IMR-90 (cell line): ENCODE measurements at regions not wholly inside any gene's neighbourhood (a gene's known extent, or its start where the extent isn't known, plus 50 kb on each side); places are given as distances from the start of the nearest gene placed in this dataset.

Experiments
- ATAC-seq: fragments of 200-7000 bp; cut with Tn5 transposase; 2 replicates; pipeline ENCODE4 v1.9.1; 2020; ENCODE audit warnings: low read depth, mild to moderate bottlenecking, moderate library complexity
- BruUV-seq: library from RNA; stranded (reverse); fragments of 400-500 nt; replicated peaks from 2 replicates; lab custom pipeline; 2021; lab: Mats Ljungman, UMichigan
- CTCF ChIA-PET: fragments of 300-600 bp; formaldehyde crosslinking; extraction: SDS; loops from one replicate; lab custom pipeline; 2021; ENCODE audit warnings: antibody characterized with exemption; lab: Yijun Ruan, JAX
- POLR2A ChIA-PET: fragments of 300-600 bp; sonication (Branson Sonifier 250); formaldehyde crosslinking; loops from one replicate; lab custom pipeline; 2022; ENCODE audit warnings: antibody characterized with exemption; ENCODE audit not compliant: unreplicated experiment; lab: Charles Lee
- DNase-seq: peaks from one replicate; pipeline ENCODE4 v3.0.0; 2013
- H2AFZ ChIP-seq: replicated peaks from 2 replicates; pipeline ENCODE3; 2013; ENCODE audit warnings: low read length, mild to moderate bottlenecking; ENCODE audit not compliant: poor library complexity
- H2AK5ac ChIP-seq: 2 replicates; pipeline ENCODE4 v1.6.1; 2013; ENCODE audit warnings: low read depth, low read length, inconsistent platforms
- H2AK9ac ChIP-seq: replicated peaks from 2 replicates; pipeline ENCODE3; 2013; ENCODE audit warnings: mild to moderate bottlenecking, low read depth, low read length, moderate library complexity; ENCODE audit not compliant: poor library complexity
- H2BK120ac ChIP-seq: 2 replicates; pipeline ENCODE4 v1.6.1; 2013; ENCODE audit warnings: low read depth, low read length, inconsistent platforms
- H2BK15ac ChIP-seq: 3 replicates; pipeline ENCODE4 v1.6.1; 2013; ENCODE audit warnings: low read depth, low read length, inconsistent platforms
- H2BK20ac ChIP-seq: 2 replicates; pipeline ENCODE4 v1.6.1; 2013; ENCODE audit warnings: low read depth, mild to moderate bottlenecking, inconsistent platforms, low read length, moderate library complexity
- H2BK5ac ChIP-seq: 2 replicates; pipeline ENCODE4 v1.6.1; 2013; ENCODE audit warnings: mild to moderate bottlenecking, low read depth, low read length, inconsistent platforms; ENCODE audit not compliant: poor library complexity, severe bottlenecking
- H3K14ac ChIP-seq: replicated peaks from 2 replicates; pipeline ENCODE4 v1.6.1; 2013; ENCODE audit warnings: low read depth, low read length, inconsistent platforms
- H3K18ac ChIP-seq: 2 replicates; pipeline ENCODE4 v1.6.1; 2013; ENCODE audit warnings: low read depth, low read length, control low read depth
- H3K23ac ChIP-seq: 2 replicates; pipeline ENCODE4 v1.6.1; 2013; ENCODE audit warnings: low read depth, low read length, inconsistent platforms
- H3K27ac ChIP-seq: 2 replicates; pipeline ENCODE4 v1.5.1; 2013; ENCODE audit warnings: mild to moderate bottlenecking, control low read depth, low read length; ENCODE audit not compliant: insufficient read depth
- H3K27me3 ChIP-seq: 2 replicates; pipeline ENCODE4 v1.6.1; 2013; ENCODE audit warnings: low read length; ENCODE audit not compliant: control insufficient read depth, insufficient read depth
- H3K36me3 ChIP-seq: 2 replicates; pipeline ENCODE4 v1.6.1; 2013; ENCODE audit warnings: low read length, mixed read lengths; ENCODE audit not compliant: control insufficient read depth, insufficient read depth
- H3K4ac ChIP-seq: 2 replicates; pipeline ENCODE4 v1.6.1; 2013; ENCODE audit warnings: low read depth, low read length, inconsistent platforms
- H3K4me1 ChIP-seq: 2 replicates; pipeline ENCODE4 v1.6.1; 2013; ENCODE audit warnings: low read length, mixed read lengths; ENCODE audit not compliant: control insufficient read depth, insufficient read depth
- H3K4me2 ChIP-seq: 2 replicates; pipeline ENCODE4 v1.6.1; 2013; ENCODE audit warnings: low read depth, mild to moderate bottlenecking, control low read depth, low read length, moderate library complexity
- H3K4me3 ChIP-seq: 2 replicates; pipeline ENCODE4 v1.5.1; 2013; ENCODE audit warnings: low read depth, mild to moderate bottlenecking, control low read depth, low read length, moderate library complexity; ENCODE audit not compliant: insufficient read depth
- H3K56ac ChIP-seq: 2 replicates; pipeline ENCODE4 v1.6.1; 2013; ENCODE audit warnings: low read length, inconsistent platforms; ENCODE audit not compliant: insufficient read depth; ENCODE audit errors: extremely low read depth
- H3K79me1 ChIP-seq, 2 experiments: 2 replicates each; pipeline ENCODE4 v1.6.1; 2013; ENCODE audit warnings: low read length in 2 of 2, inconsistent platforms in 1 of 2, low read depth in 1 of 2
- H3K9ac ChIP-seq: 2 replicates; pipeline ENCODE4 v1.6.1; 2013; ENCODE audit warnings: low read depth, low read length, control low read depth
- H3K9me1 ChIP-seq: 2 replicates; pipeline ENCODE4 v1.6.1; 2013; ENCODE audit warnings: low read length, inconsistent platforms; ENCODE audit not compliant: insufficient read depth
- H3K9me3 ChIP-seq: 2 replicates; pipeline ENCODE4 v1.6.1; 2013; ENCODE audit warnings: low read length; ENCODE audit not compliant: control insufficient read depth, insufficient read depth
- H4K20me1 ChIP-seq: 2 replicates; pipeline ENCODE4 v1.6.1; 2013; ENCODE audit warnings: low read length, inconsistent platforms; ENCODE audit not compliant: insufficient read depth
- H4K5ac ChIP-seq: 2 replicates; pipeline ENCODE4 v1.6.1; 2013; ENCODE audit warnings: mild to moderate bottlenecking, low read depth, low read length, control low read depth
- H4K8ac ChIP-seq, 2 experiments: 2 replicates each; pipeline ENCODE4 v1.6.1; 2013; ENCODE audit warnings: low read depth in 2 of 2, low read length in 2 of 2, control low read depth in 1 of 2, inconsistent platforms in 1 of 2
- H4K91ac ChIP-seq: 2 replicates; pipeline ENCODE4 v1.6.1; 2013; ENCODE audit warnings: low read depth, low read length, inconsistent platforms; ENCODE audit not compliant: insufficient read depth
- BHLHE40 ChIP-seq: fragments of 150-350 bp; IDR thresholded peaks from 2 replicates; pipeline ENCODE4 v1.6.1; 2016; ENCODE audit warnings: mild to moderate bottlenecking, low read depth, low read length
- CEBPB ChIP-seq: IDR thresholded peaks from 2 replicates; pipeline ENCODE4 v1.6.1; 2012; ENCODE audit warnings: low read depth, low read length, improper control_type of control experiment
- CHD1 ChIP-seq: IDR thresholded peaks from 2 replicates; pipeline ENCODE4 v1.6.1; 2012; ENCODE audit warnings: low read depth, low read length, improper control_type of control experiment
- FOS ChIP-seq: fragments of 150-350 bp; IDR thresholded peaks from 2 replicates; pipeline ENCODE4 v1.6.1; 2016; ENCODE audit warnings: low read depth, low read length
- MAFK ChIP-seq: IDR thresholded peaks from 2 replicates; pipeline ENCODE4 v1.6.1; 2012; ENCODE audit warnings: low read depth, low read length, improper control_type of control experiment
- MAZ ChIP-seq: IDR thresholded peaks from 2 replicates; pipeline ENCODE4 v1.6.1; 2012; ENCODE audit warnings: low read depth, mild to moderate bottlenecking, low read length, improper control_type of control experiment, moderate library complexity, borderline replicate concordance
- MXI1 ChIP-seq: IDR thresholded peaks from 2 replicates; pipeline ENCODE4 v1.6.1; 2012; ENCODE audit warnings: low read depth, mild to moderate bottlenecking, low read length, moderate library complexity, borderline replicate concordance
- NFE2L2 ChIP-seq: fragments of 150-350 bp; IDR thresholded peaks from 2 replicates; pipeline ENCODE4 v1.6.1; 2016; ENCODE audit warnings: low read depth, mild to moderate bottlenecking, low read length
- POLR2A ChIP-seq: IDR thresholded peaks from 2 replicates; pipeline ENCODE4 v1.6.1; 2012; ENCODE audit warnings: mild to moderate bottlenecking, low read depth, low read length
- RAD21 ChIP-seq: IDR thresholded peaks from 2 replicates; pipeline ENCODE4 v1.6.1; 2012; ENCODE audit warnings: low read length, improper control_type of control experiment
- RCOR1 ChIP-seq: IDR thresholded peaks from 2 replicates; pipeline ENCODE4 v1.6.1; 2012; ENCODE audit warnings: mild to moderate bottlenecking, low read length, improper control_type of control experiment; ENCODE audit not compliant: insufficient replicate concordance
- RFX5 ChIP-seq: IDR thresholded peaks from 2 replicates; pipeline ENCODE4 v1.8.0; 2012; ENCODE audit warnings: low read depth, mild to moderate bottlenecking, low read length, moderate library complexity
- SMC3 ChIP-seq: fragments of 150-350 bp; IDR thresholded peaks from 2 replicates; pipeline ENCODE4 v1.6.1; 2016; ENCODE audit warnings: low read depth, mild to moderate bottlenecking, antibody characterized with exemption, low read length, moderate library complexity
- WGBS, 2 experiments: methylation state at CpG; one replicate each; pipeline versions ENCODE4 v1.1.5 to v1.1.7; 2013; ENCODE audit warnings: missing lambda C conversion rate in 2 of 2; ENCODE audit not compliant: insufficient read length in 1 of 2; ENCODE audit errors: extremely low coverage in 2 of 2; 5-methylcytosine and 5-hydroxymethylcytosine counted together
- dilution Hi-C: fragments of 300-500 bp; cut with HindIII; formaldehyde crosslinking; loops from one replicate; pipeline ENCODE4 v1.14.3; 2018; ENCODE audit warnings: low sequenced_read_pairs; ENCODE audit not compliant: unreplicated experiment
- in situ Hi-C: fragments of 300-500 bp; cut with MboI; formaldehyde crosslinking; loops from 3 replicates; pipeline ENCODE4 v1.14.3; 2019; ENCODE audit warnings: low sequenced_read_pairs, inconsistent platforms, mixed read lengths
- intact Hi-C: fragments of 100-400 bp; cut with micrococcal nuclease; formaldehyde crosslinking; loops from 2 replicates; pipeline ENCODE4 v1.10.0; 2022
- TF ChIP-seq, protein P1 (sequence below): fragments of 150-350 bp; IDR thresholded peaks from 2 replicates; pipeline ENCODE4 v1.6.1; 2017; ENCODE audit warnings: mild to moderate bottlenecking, antibody characterized with exemption, low read length, low read depth
- TF ChIP-seq, protein P2 (sequence below): conservative IDR thresholded peaks from 2 replicates; pipeline ENCODE4 v1.5.1; 2012; ENCODE audit warnings: mild to moderate bottlenecking, low read depth, low read length, improper control_type of control experiment
- TF ChIP-seq, protein P3 (sequence below): fragments of 150-350 bp; IDR thresholded peaks from 2 replicates; pipeline ENCODE4 v1.6.1; 2016; ENCODE audit warnings: low read depth, mild to moderate bottlenecking, low read length, moderate library complexity, borderline replicate concordance

DNA sequence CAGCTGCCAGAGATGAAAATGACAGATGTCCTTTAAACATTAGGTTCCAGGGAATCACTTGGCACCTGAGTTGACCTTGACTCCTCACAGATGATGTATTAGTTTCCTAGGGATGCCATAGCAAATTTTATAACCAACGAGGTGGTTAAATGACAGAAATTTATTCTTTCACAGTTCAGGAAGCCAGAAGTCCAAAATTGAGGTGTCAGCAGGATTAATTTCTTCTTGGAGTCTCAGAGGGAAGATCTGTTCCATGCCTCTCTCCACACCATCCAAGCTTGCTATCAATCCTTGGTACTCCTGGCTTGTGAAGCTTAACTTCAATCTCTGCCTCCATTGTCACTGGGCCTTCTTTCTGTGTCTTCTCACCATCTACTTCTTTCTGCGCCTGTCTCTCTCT lies 249.7 kb upstream of the BTG1 start:
- intact Hi-C loops, result no loop called here
- TF ChIP-seq SMC3, result no peak
- TF ChIP-seq, protein P1, sequence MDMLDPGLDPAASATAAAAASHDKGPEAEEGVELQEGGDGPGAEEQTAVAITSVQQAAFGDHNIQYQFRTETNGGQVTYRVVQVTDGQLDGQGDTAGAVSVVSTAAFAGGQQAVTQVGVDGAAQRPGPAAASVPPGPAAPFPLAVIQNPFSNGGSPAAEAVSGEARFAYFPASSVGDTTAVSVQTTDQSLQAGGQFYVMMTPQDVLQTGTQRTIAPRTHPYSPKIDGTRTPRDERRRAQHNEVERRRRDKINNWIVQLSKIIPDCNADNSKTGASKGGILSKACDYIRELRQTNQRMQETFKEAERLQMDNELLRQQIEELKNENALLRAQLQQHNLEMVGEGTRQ, result no peak
- no peak for TF ChIP-seq RCOR1
- no peak for TF ChIP-seq FOS
- TF ChIP-seq, protein P2, sequence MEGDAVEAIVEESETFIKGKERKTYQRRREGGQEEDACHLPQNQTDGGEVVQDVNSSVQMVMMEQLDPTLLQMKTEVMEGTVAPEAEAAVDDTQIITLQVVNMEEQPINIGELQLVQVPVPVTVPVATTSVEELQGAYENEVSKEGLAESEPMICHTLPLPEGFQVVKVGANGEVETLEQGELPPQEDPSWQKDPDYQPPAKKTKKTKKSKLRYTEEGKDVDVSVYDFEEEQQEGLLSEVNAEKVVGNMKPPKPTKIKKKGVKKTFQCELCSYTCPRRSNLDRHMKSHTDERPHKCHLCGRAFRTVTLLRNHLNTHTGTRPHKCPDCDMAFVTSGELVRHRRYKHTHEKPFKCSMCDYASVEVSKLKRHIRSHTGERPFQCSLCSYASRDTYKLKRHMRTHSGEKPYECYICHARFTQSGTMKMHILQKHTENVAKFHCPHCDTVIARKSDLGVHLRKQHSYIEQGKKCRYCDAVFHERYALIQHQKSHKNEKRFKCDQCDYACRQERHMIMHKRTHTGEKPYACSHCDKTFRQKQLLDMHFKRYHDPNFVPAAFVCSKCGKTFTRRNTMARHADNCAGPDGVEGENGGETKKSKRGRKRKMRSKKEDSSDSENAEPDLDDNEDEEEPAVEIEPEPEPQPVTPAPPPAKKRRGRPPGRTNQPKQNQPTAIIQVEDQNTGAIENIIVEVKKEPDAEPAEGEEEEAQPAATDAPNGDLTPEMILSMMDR, result no peak
- TF ChIP-seq MXI1, result no peak
- no peak for TF ChIP-seq NFE2L2
- no peak for TF ChIP-seq MAZ
- TF ChIP-seq POLR2A, result no peak
- TF ChIP-seq, protein P3, sequence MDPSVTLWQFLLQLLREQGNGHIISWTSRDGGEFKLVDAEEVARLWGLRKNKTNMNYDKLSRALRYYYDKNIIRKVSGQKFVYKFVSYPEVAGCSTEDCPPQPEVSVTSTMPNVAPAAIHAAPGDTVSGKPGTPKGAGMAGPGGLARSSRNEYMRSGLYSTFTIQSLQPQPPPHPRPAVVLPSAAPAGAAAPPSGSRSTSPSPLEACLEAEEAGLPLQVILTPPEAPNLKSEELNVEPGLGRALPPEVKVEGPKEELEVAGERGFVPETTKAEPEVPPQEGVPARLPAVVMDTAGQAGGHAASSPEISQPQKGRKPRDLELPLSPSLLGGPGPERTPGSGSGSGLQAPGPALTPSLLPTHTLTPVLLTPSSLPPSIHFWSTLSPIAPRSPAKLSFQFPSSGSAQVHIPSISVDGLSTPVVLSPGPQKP, result no peak
- TF ChIP-seq MAFK, result no peak
- TF ChIP-seq BHLHE40, result no peak
- TF ChIP-seq RAD21, result no peak
- no peak for TF ChIP-seq CHD1
- no peak for TF ChIP-seq CEBPB
- no peak for TF ChIP-seq RFX5
- H2AK9ac ChIP-seq, result no peak overlapping the region
- ATAC-seq (no peak), DNase-seq (no peak)
- H3K18ac ChIP-seq, result no peak overlapping the region
- H2BK20ac ChIP-seq, result no peak overlapping the region
- no peak overlapping the region for H3K9ac ChIP-seq
- no peak overlapping the region for H2AK5ac ChIP-seq
- no peak overlapping the region for H3K56ac ChIP-seq
- no peaks in the 10 kb centered on the region for H4K20me1 ChIP-seq
- H2BK15ac ChIP-seq, result no peak overlapping the region
- H4K8ac ChIP-seq, result no peak overlapping the region
- no CpG with 5 or more reads among the region's 2 CpGs for WGBS, 2 experiments
- peaks cover 11% of the 10 kb centered on the region for H3K9me3 ChIP-seq
- ChIA-PET POLR2A (no interaction called here), CTCF (no interaction called here)
- H3K36me3 ChIP-seq, result no peaks in the 10 kb centered on the region
- H2BK5ac ChIP-seq, result no peak overlapping the region
- H3K79me1 ChIP-seq, result no peaks in the 10 kb centered on the region
- no peak overlapping the region for H3K23ac ChIP-seq
- H3K4ac ChIP-seq, result no peak overlapping the region
- no peak overlapping the region for H2BK120ac ChIP-seq
- dilution Hi-C loops, result no loop called here
- no peak overlapping the region for H4K5ac ChIP-seq
- no peak overlapping the region for H3K27ac ChIP-seq
- no peak overlapping the region for H2AFZ ChIP-seq
- no peak overlapping the region for H4K91ac ChIP-seq
- no peak overlapping the region for H3K4me2 ChIP-seq
- in situ Hi-C loops, result no loop called here
- H3K27me3 ChIP-seq, result peaks cover 2% of the 10 kb centered on the region; the same call in 1 of the 2 replicates
- BruUV-seq, result no TSS peak
- no peak overlapping the region for H3K4me3 ChIP-seq
- H3K14ac ChIP-seq, result no peak overlapping the region
- H3K4me1 ChIP-seq, result no peaks in the 10 kb centered on the region
- H3K9me1 ChIP-seq, result peaks cover 2% of the 10 kb centered on the region; the same call in 1 of the 2 replicates
